ENCODE measurements at regions not wholly inside any gene's neighbourhood (a gene's known extent, or its start where the extent isn't known, plus 50 kb on each side); places are given as distances from the start of the nearest gene placed in this dataset.
"Not testable (repeated sequence)": the region's sequence is repeated elsewhere in the genome, so short reads cannot be mapped to it uniquely, and the experiment has no call there.

DNA sequence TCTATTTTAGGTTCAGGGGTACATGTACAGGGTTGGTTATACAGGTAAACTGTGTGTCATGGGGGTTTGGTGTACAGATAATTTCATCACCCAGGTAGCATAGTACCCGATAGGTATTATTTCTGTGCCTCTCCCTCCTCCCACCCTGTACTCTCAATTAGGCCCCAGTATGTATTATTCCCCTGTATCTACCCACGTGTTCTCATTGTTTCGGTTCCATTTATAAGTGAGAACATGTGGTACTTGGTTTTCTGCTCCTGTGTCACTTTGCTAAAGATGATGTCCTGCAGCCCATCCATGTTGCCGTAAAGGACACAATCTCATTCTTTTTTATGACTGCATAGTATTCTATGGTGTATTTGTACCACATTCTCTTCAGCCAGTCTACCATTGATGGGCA is 96.8 kb upstream of the SLC24A2 start:
- BruUV-seq (replicated peaks), result no TSS peak
- TF ChIP-seq, protein P1, sequence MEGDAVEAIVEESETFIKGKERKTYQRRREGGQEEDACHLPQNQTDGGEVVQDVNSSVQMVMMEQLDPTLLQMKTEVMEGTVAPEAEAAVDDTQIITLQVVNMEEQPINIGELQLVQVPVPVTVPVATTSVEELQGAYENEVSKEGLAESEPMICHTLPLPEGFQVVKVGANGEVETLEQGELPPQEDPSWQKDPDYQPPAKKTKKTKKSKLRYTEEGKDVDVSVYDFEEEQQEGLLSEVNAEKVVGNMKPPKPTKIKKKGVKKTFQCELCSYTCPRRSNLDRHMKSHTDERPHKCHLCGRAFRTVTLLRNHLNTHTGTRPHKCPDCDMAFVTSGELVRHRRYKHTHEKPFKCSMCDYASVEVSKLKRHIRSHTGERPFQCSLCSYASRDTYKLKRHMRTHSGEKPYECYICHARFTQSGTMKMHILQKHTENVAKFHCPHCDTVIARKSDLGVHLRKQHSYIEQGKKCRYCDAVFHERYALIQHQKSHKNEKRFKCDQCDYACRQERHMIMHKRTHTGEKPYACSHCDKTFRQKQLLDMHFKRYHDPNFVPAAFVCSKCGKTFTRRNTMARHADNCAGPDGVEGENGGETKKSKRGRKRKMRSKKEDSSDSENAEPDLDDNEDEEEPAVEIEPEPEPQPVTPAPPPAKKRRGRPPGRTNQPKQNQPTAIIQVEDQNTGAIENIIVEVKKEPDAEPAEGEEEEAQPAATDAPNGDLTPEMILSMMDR (IDR thresholded peaks at IDR 0.05; ENCODE audit: unreplicated experiment), result no peak
- CTCF ChIA-PET, result no interaction called here
- no peak overlapping the region for H3K4me3 Mint-ChIP-seq (ENCODE audit: unreplicated experiment)
- intact Hi-C loops (cut with micrococcal nuclease), result no loop called here
- H3K36me3 Mint-ChIP-seq (ENCODE audit: insufficient read depth, unreplicated experiment), result no peaks in the 10 kb centered on the region
- POLR2A ChIA-PET, result no interaction called here
- H3K27me3 Mint-ChIP-seq (ENCODE audit: insufficient read depth, unreplicated experiment), result peaks cover 15% of the 10 kb centered on the region
- no peak overlapping the region for H3K27ac Mint-ChIP-seq (ENCODE audit: low read depth, unreplicated experiment)
- DNase-seq (ENCODE audit: unreplicated experiment), result no peak
- no peaks in the 10 kb centered on the region for H3K4me1 Mint-ChIP-seq (ENCODE audit: insufficient read depth, unreplicated experiment)
- H3K9me3 Mint-ChIP-seq (ENCODE audit: unreplicated experiment), result no peaks in the 10 kb centered on the region

DNA sequence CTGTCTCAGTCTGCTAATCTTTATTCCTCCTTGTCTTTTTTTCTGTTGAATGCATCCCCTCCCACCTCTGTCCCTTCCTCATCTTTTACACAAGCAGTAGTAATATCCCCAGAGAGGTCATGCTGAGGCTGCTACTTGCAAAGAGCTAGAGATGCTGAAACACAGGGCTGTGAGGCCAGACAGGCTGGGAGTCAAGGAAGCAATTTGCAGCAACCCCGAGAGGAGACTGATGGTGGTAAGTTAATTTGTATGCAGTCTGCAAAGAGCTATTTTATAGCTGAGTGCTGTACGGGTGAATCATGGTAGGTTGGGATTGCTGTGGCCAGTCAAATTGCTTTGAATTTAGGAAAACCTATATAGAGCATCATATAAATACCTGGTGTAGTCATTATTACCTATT is 90.2 kb upstream of the SLC24A2 start:
- no peak overlapping the region for H3K4me3 Mint-ChIP-seq (ENCODE audit: unreplicated experiment)
- intact Hi-C loops (cut with micrococcal nuclease), result no loop called here
- H3K27me3 Mint-ChIP-seq (ENCODE audit: insufficient read depth, unreplicated experiment), result peaks cover 20% of the 10 kb centered on the region
- TF ChIP-seq, protein P1 (IDR thresholded peaks at IDR 0.05; ENCODE audit: unreplicated experiment), result no peak
- POLR2A ChIA-PET, result no interaction called here
- no peaks in the 10 kb centered on the region for H3K36me3 Mint-ChIP-seq (ENCODE audit: insufficient read depth, unreplicated experiment)
- H3K9me3 Mint-ChIP-seq (ENCODE audit: unreplicated experiment), result no peaks in the 10 kb centered on the region
- CTCF ChIA-PET, result no interaction called here
- H3K27ac Mint-ChIP-seq (ENCODE audit: low read depth, unreplicated experiment), result no peak overlapping the region
- no TSS peak for BruUV-seq (replicated peaks)
- H3K4me1 Mint-ChIP-seq (ENCODE audit: insufficient read depth, unreplicated experiment), result no peaks in the 10 kb centered on the region
- DNase-seq (ENCODE audit: unreplicated experiment), result no peak

DNA sequence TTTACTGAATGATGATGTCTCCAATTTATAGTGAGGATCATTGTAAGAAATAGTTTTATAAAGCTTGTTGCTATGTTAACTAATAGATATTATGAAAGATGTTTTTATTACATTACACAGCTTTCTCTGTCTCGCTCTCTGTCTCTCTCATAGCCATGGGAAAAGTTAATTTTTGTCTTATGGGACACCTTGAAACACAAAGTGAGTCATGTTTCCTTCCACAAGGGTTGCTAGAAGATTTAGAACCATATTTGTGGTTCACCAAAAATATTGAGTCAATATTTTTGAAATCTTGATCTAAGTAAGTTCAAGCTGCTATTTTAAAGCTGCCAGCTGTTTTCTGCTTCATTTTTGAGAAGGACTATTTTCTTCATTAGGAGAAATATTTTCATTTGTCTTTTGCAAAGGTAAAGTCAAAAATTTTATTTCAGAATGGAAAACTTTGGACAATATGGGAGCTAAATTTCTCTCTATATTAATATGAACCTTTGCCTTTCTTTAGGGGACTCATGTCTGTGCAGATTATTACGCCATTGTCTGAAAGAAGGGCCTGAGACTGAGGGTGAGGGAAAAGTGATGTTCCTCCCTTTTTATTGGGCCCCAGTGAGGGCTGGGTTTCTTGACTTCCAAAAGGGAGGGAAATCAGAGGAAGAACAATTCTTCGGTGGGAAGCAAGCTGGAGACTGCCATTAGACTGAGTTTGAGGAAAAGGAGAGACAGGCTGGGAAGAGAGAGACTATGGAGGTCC is 87.9 kb upstream of the SLC24A2 start:
- Mint-ChIP-seq H3K27ac (ENCODE audit: low read depth, unreplicated experiment) (no peak overlapping the region), H3K27me3 (ENCODE audit: insufficient read depth, unreplicated experiment) (peaks cover 27% of the 10 kb centered on the region), H3K4me3 (ENCODE audit: unreplicated experiment) (no peak overlapping the region), H3K9me3 (ENCODE audit: unreplicated experiment) (peaks cover 7% of the 10 kb centered on the region), H3K4me1 (ENCODE audit: insufficient read depth, unreplicated experiment) (no peaks in the 10 kb centered on the region), H3K36me3 (ENCODE audit: insufficient read depth, unreplicated experiment) (no peaks in the 10 kb centered on the region)
- BruUV-seq (replicated peaks), result no TSS peak
- no peak for DNase-seq (ENCODE audit: unreplicated experiment)
- intact Hi-C loops (cut with micrococcal nuclease), result no loop called here
- TF ChIP-seq, protein P1 (IDR thresholded peaks at IDR 0.05; ENCODE audit: unreplicated experiment), result no peak
- CTCF ChIA-PET, result interaction anchor here (0.6 to 1.7 kb wide), 2 partner anchors 14 to 120 kb away, joined by 3 read pairs; no protein-coding TSS in a partner anchor
- POLR2A ChIA-PET, result interaction anchor here (0.7 kb wide), 1 partner anchor 156 kb away, joined by 3 read pairs; no protein-coding TSS in a partner anchor

DNA sequence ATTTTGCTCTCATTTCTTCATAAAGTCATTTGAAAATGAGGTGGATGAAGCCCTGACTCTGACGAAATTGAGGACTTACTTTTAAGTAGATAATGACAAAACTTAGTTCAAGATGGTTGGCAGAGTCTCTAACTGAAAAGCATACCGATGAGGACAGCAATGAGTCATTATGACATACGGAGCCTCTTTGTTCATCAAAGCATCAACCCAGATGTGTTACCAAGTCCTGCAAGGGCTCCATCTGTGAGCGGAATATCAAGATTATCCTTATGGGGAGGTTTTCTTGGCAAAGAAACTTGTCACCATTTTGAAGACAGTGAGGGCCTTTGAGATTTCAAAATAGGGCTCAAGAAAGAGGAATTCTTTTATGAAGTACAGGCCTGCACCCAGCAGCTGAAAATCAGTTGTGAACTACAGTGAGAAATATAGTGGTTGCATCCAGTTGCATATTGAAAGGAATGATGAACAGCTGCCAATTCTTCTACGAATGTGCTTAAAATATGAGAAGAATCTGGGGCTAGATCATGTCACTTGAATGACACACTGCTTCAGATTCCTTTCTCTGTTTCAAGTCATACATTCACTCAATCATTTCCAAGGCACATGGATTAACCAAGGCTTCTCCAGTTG is 86.6 kb upstream of the SLC24A2 start:
- no peak for DNase-seq (ENCODE audit: unreplicated experiment)
- no TSS peak for BruUV-seq (replicated peaks)
- H3K36me3 Mint-ChIP-seq (ENCODE audit: insufficient read depth, unreplicated experiment), result no peaks in the 10 kb centered on the region
- CTCF ChIA-PET, result no interaction called here
- TF ChIP-seq, protein P1 (IDR thresholded peaks at IDR 0.05; ENCODE audit: unreplicated experiment), result no peak
- H3K27me3 Mint-ChIP-seq (ENCODE audit: insufficient read depth, unreplicated experiment), result peaks cover 32% of the 10 kb centered on the region
- no peaks in the 10 kb centered on the region for H3K4me1 Mint-ChIP-seq (ENCODE audit: insufficient read depth, unreplicated experiment)
- peaks cover 7% of the 10 kb centered on the region for H3K9me3 Mint-ChIP-seq (ENCODE audit: unreplicated experiment)
- POLR2A ChIA-PET, result no interaction called here
- intact Hi-C loops (cut with micrococcal nuclease), result no loop called here
- H3K4me3 Mint-ChIP-seq (ENCODE audit: unreplicated experiment), result no peak overlapping the region
- no peak overlapping the region for H3K27ac Mint-ChIP-seq (ENCODE audit: low read depth, unreplicated experiment)

DNA sequence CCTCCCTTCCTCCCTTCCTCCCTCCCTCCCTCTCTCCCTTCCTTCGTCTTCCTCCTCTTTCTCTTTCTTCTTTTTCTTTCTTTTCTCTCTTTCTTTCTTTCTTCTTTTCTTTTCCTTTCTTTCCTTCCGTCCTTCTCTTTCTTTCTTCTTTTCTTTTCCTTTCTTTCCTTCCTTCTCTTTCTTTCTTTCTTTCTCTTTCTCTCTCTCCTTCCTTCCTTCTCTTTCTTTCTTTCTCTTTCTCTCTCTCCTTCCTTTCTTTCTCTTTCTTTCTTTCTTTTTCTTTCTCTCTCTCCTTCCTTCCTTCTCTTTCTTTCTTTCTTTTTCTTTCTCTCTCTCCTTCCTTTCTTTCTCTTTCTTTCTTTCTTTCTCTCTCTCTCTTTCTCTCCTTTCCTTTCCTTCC is 84.4 kb upstream of the SLC24A2 start:
- BruUV-seq (replicated peaks); H3K36me3 Mint-ChIP-seq (ENCODE audit: insufficient read depth, unreplicated experiment); intact Hi-C loops (cut with micrococcal nuclease); H3K27ac Mint-ChIP-seq (ENCODE audit: low read depth, unreplicated experiment); H3K4me3 Mint-ChIP-seq (ENCODE audit: unreplicated experiment); POLR2A ChIA-PET; H3K4me1 Mint-ChIP-seq (ENCODE audit: insufficient read depth, unreplicated experiment); H3K9me3 Mint-ChIP-seq (ENCODE audit: unreplicated experiment); CTCF ChIA-PET; DNase-seq (ENCODE audit: unreplicated experiment): not testable (repeated sequence)
- H3K27me3 Mint-ChIP-seq (ENCODE audit: insufficient read depth, unreplicated experiment), result peaks cover 36% of the 10 kb centered on the region

Data from MCF 10A (cell line).